ENCODE measurements at regions not wholly inside any gene's neighbourhood (a gene's known extent, or its start where the extent isn't known, plus 50 kb on each side); places are given as distances from the start of the nearest gene placed in this dataset.

GRCh38 chr10:63710703-63711102, 189.5 kb downstream of the REEP3 start:
- peak overlapping the region; percentile 85 to 90 for H3K27ac ChIP-seq
- no peak for TF ChIP-seq CTCF (IDR thresholded peaks at IDR 0.05)
- no peak for DNase-seq (ENCODE audit: low spot score)
- no peak overlapping the region for H3K4me3 ChIP-seq

DNA sequence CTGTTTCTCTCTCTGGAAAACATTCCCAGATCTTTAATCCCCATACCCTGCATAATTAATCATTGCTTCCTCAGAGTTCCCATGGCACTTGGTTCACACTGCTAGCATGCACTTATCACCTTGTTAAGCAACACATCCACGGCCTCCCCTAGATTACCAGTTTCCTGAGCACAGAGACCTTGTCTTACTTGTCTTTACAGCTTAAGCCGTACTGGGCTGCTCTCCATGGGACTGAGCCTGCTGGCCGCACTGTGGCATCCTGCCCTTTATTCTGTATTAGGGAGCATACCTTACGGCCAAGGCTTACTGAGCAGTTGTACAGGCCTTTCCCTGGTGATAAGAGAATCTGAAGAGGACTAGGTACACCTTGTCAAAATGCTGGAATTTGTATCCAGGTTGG, 190.2 kb downstream of the REEP3 start:
- no peak for TF ChIP-seq CTCF (IDR thresholded peaks at IDR 0.05)
- DNase-seq (ENCODE audit: low spot score): no peak
- H3K4me3 ChIP-seq: no peak overlapping the region
- peak overlapping the region; percentile 85 to 90 for H3K27ac ChIP-seq

DNA sequence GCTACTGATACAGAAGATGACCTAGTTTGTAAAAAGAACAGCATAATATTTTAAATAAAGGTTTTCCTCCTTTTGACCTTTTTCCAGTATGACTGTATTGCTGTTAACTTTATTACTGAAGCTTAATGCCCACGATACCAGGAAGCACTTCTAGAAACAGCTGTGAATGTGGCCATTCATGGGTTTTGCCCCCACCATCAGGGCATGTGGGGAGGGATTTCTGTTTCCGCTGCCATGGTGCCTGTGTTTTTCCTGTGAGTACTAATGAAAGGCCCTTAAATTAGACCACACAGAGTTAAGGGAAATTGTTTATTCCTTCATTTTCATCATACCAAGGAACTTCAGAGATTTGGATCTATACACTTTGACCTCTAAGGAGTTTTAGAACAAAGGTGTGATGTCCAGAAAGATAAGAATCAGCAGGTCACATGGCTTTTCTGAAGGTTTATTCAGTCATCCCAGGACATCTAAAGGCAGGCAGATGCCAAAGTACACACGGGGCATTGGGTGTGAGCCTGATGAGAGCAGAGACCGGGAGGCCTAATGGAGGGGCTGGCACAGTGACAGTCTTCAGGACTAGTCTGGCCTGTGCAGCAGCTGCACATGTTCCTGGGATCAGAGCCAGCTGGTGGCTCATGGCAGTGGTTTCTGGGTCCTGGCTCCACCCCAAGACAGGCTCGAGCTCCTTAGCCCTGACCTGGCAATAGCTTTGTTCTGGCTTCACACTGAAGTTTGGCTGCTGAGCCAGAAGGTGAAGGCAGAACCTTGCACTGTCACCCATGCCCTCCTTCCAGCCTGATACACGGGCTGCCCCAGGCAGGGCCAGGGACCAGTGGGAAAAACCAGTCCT, 190.9 kb downstream of the REEP3 start:
- H3K27ac ChIP-seq: peak overlapping the region; percentile 85 to 90
- no peak for TF ChIP-seq CTCF (IDR thresholded peaks at IDR 0.05)
- DNase-seq (ENCODE audit: low spot score): peak; percentile 96
- no peak overlapping the region for H3K4me3 ChIP-seq

- Histone ChIP-seq H3K4me3 (no peak overlapping the region), H3K27ac (peak overlapping the region; percentile 85 to 90)
- no peak for DNase-seq (ENCODE audit: low spot score)
- no peak for TF ChIP-seq CTCF (IDR thresholded peaks at IDR 0.05)
Measured at GRCh38 chr10:63712717-63713115, 191.5 kb downstream of the REEP3 start.

- no peak for TF ChIP-seq CTCF (IDR thresholded peaks at IDR 0.05)
- H3K4me3 ChIP-seq: no peak overlapping the region
- H3K27ac ChIP-seq: peak overlapping the region; percentile 85 to 90
- DNase-seq (ENCODE audit: low spot score): no peak
Measured at GRCh38 chr10:63713191-63714144, 192.3 kb downstream of the REEP3 start.

DNA sequence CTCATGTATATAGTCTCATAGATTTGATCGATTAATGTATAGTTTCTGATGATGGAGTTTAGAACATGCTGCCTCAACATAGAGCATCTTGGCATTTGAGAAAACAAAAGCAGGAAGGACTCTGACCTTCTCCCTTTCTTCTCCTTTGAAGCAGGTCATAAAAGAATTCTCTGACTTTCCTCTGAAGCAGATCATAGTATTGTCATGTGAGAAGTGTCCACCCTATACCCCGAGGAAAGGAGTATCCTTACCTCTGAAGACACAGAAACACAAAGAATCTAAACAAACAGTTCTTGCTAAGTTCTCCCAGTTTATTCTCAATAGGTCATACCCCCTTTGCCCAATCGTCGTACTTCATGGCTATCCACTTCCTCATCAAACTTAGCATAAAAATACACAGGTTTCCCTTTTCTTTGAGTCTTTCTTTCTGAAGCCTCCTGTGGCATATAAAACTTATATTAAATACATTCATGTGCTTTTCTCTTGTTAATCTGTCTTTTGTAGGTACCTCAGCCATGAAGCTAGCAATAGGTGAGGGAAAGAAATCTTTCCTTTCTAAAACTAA, 194.9 kb downstream of the REEP3 start:
- H3K4me3 ChIP-seq: no peak overlapping the region
- H3K27ac ChIP-seq: no peak overlapping the region
- no peak for TF ChIP-seq CTCF (IDR thresholded peaks at IDR 0.05)
- DNase-seq (ENCODE audit: low spot score): no peak

Data from coronary artery (tissue), 2 donors.